H1 (cell line): ENCODE measurements at regions not wholly inside any gene's neighbourhood (a gene's known extent, or its start where the extent isn't known, plus 50 kb on each side); places are given as distances from the start of the nearest gene placed in this dataset.
A peak's percentile ranks its signal among the peaks of the same experiment; 100 is the strongest.

ENCODE experiments used
- CEBPB ChIP-seq: IDR thresholded peaks from 2 replicates; pipeline ENCODE4 v1.6.1; 2012; ENCODE audit warnings: low read depth, low read length
- JUND ChIP-seq: IDR thresholded peaks from 2 replicates; pipeline ENCODE4 v1.6.1; 2011; ENCODE audit warnings: mild to moderate bottlenecking, improper control_type of control experiment, low read length

GRCh38 chr6:126963077-126963809 lies 155.2 kb upstream of the RSPO3 start (continued):
- TF ChIP-seq CEBPB (peak; percentile 89), JUND (no peak)
